ENCODE measurements at regions not wholly inside any gene's neighbourhood (a gene's known extent, or its start where the extent isn't known, plus 50 kb on each side); places are given as distances from the start of the nearest gene placed in this dataset.

GRCh38 chr12:30012816-30013450 is 229.2 kb upstream of the TMTC1 start:
- no peak overlapping the region for H3K4me3 ChIP-seq (ENCODE audit: low read depth, low read length)
- TF ChIP-seq CTCF (IDR thresholded peaks at IDR 0.05; ENCODE audit: insufficient read depth, low read depth, low read length): no peak
- DNase-seq (ENCODE audit: low read depth): no peak

- no peak for DNase-seq (ENCODE audit: low read depth)
- H3K4me3 ChIP-seq (ENCODE audit: low read depth, low read length): no peak overlapping the region
- TF ChIP-seq CTCF (IDR thresholded peaks at IDR 0.05; ENCODE audit: insufficient read depth, low read depth, low read length): no peak
These were observed 226.6 kb upstream of the TMTC1 start for GRCh38 chr12:30010071-30011052.

- no peak overlapping the region for H3K4me3 ChIP-seq (ENCODE audit: low read depth, low read length)
- TF ChIP-seq CTCF (IDR thresholded peaks at IDR 0.05; ENCODE audit: insufficient read depth, low read depth, low read length): no peak
- no peak for DNase-seq (ENCODE audit: low read depth)
These were observed 222.3 kb upstream of the TMTC1 start for GRCh38 chr12:30006021-30006420.

GRCh38 chr12:30003321-30003720 is 219.6 kb upstream of the TMTC1 start:
- H3K4me3 ChIP-seq (ENCODE audit: low read depth, low read length): no peak overlapping the region
- TF ChIP-seq CTCF (IDR thresholded peaks at IDR 0.05; ENCODE audit: insufficient read depth, low read depth, low read length): no peak
- DNase-seq (ENCODE audit: low read depth): no peak

- no peak for DNase-seq (ENCODE audit: low read depth)
- no peak overlapping the region for H3K4me3 ChIP-seq (ENCODE audit: low read depth, low read length)
- TF ChIP-seq CTCF (IDR thresholded peaks at IDR 0.05; ENCODE audit: insufficient read depth, low read depth, low read length): peak; percentile 9
These were observed 218.9 kb upstream of the TMTC1 start for GRCh38 chr12:30002677-30003076.

GRCh38 chr12:30000401-30000800 is 216.7 kb upstream of the TMTC1 start:
- DNase-seq (ENCODE audit: low read depth): peak; percentile 42
- no peak overlapping the region for H3K4me3 ChIP-seq (ENCODE audit: low read depth, low read length)
- TF ChIP-seq CTCF (IDR thresholded peaks at IDR 0.05; ENCODE audit: insufficient read depth, low read depth, low read length): no peak
